ENCODE measurements at regions not wholly inside any gene's neighbourhood (a gene's known extent, or its start where the extent isn't known, plus 50 kb on each side); places are given as distances from the start of the nearest gene placed in this dataset.
"Not testable (repeated sequence)": the region's sequence is repeated elsewhere in the genome, so short reads cannot be mapped to it uniquely, and the experiment has no call there.

DNA sequence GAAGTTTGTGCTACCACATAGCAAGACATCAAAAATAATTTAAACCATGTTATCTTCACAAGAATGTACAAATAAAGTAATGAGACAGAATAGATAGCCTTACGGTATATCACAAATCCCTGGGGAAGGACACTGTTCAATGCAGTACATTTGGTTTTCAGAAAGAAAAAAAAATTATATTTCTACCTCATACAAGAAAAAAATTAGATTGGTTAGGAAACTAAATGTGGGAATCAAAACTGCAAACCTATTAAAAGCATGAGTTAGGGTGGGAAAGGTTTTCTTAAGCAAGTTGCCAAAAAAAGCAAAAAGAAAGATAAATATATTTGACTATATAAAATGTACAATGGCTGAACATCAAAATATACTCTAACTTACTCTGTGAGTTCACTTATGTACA is 201.9 kb upstream of the NREP start:
- ATAC-seq (ENCODE audit: low read depth) = no peak
- H3K27ac ChIP-seq (ENCODE audit: poor library complexity, severe bottlenecking) = no peak overlapping the region

DNA sequence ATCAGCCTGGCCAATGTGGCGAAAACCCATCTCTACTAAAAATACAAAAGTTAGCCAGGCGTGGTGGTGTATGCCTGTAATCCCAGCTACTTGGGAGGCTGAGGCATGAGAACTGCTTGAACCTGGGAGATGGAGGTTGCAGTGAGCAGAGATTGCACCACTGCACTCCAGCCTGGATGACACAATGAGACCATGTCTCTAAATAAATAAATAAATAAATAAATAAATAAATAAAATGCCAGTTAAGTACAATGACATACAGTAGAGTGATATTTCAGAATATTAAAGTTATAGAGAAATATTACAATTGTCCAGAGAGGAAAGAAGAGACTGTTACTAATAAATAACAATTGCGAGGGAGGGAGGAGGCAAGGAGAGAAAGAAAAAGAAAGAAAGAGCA is 199.8 kb upstream of the NREP start:
- not testable (repeated sequence) for ATAC-seq (ENCODE audit: low read depth); DNase-seq (ENCODE audit: low spot score); H3K9me3 ChIP-seq (ENCODE audit: severe bottlenecking); H3K4me3 ChIP-seq (ENCODE audit: severe bottlenecking); H3K27ac ChIP-seq (ENCODE audit: poor library complexity, severe bottlenecking); H3K36me3 ChIP-seq (ENCODE audit: low read depth); H3K27me3 ChIP-seq (ENCODE audit: insufficient read depth, poor library complexity, severe bottlenecking)
- peaks cover 11% of the 10 kb centered on the region for H3K4me1 ChIP-seq (ENCODE audit: insufficient read depth, poor library complexity, severe bottlenecking)

More for the DNA sequence above, 201.9 kb upstream of the NREP start:
- H3K4me1 ChIP-seq (ENCODE audit: insufficient read depth, poor library complexity, severe bottlenecking) = peaks cover 11% of the 10 kb centered on the region
- TF ChIP-seq, protein P1, sequence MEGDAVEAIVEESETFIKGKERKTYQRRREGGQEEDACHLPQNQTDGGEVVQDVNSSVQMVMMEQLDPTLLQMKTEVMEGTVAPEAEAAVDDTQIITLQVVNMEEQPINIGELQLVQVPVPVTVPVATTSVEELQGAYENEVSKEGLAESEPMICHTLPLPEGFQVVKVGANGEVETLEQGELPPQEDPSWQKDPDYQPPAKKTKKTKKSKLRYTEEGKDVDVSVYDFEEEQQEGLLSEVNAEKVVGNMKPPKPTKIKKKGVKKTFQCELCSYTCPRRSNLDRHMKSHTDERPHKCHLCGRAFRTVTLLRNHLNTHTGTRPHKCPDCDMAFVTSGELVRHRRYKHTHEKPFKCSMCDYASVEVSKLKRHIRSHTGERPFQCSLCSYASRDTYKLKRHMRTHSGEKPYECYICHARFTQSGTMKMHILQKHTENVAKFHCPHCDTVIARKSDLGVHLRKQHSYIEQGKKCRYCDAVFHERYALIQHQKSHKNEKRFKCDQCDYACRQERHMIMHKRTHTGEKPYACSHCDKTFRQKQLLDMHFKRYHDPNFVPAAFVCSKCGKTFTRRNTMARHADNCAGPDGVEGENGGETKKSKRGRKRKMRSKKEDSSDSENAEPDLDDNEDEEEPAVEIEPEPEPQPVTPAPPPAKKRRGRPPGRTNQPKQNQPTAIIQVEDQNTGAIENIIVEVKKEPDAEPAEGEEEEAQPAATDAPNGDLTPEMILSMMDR (IDR thresholded peaks at IDR 0.05; ENCODE audit: poor library complexity, severe bottlenecking) = no peak
- no peaks in the 10 kb centered on the region for H3K36me3 ChIP-seq (ENCODE audit: low read depth)
- no peak overlapping the region for H3K4me3 ChIP-seq (ENCODE audit: severe bottlenecking)
- H3K27me3 ChIP-seq (ENCODE audit: insufficient read depth, poor library complexity, severe bottlenecking) = no peaks in the 10 kb centered on the region
- no peaks in the 10 kb centered on the region for H3K9me3 ChIP-seq (ENCODE audit: severe bottlenecking)
- DNase-seq (ENCODE audit: low spot score) = no peak

DNA sequence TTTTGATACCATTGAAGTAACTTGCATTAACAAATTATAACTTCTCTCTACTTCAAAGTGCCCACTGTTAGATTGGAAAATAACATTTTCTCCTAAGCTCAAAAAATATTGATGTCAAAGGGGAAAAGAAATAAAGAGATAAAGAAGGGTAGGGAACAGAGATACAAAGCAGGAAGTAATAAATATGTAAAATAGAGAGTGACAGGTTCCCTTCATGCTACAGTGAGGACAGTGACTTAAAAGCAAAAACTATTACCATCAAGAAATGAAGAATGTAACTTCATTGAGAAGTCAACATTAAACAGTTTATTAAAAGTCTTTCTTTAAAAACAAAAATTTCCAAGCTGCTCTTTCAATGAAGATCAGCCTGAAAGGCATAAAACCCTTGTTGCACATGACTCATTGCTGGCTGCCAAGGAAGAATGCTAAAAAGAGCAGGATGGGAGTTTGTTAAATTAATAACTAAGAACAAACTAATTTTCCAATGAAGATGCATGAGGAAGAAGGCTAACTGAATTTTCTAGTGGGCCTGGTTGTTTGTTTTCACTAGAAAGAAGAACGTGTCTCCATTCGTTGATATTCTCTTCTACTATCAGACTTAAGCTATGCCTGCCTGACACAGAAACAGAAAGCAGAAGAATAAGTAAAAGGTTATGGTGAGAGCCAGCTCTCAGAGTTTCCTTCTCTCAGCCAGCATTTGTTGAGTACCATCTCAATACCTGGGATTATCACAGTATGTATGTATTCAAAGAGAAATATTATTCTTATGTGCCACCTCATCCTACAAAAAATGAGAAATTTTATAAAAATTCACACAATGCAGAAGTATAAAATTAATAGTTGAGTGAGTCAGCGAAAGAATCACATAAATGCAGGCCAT is 197.8 kb upstream of the NREP start:
- no peak for ATAC-seq (ENCODE audit: low read depth)
- no peaks in the 10 kb centered on the region for H3K27me3 ChIP-seq (ENCODE audit: insufficient read depth, poor library complexity, severe bottlenecking)
- no peaks in the 10 kb centered on the region for H3K4me1 ChIP-seq (ENCODE audit: insufficient read depth, poor library complexity, severe bottlenecking)
- DNase-seq (ENCODE audit: low spot score) = no peak
- no peak overlapping the region for H3K27ac ChIP-seq (ENCODE audit: poor library complexity, severe bottlenecking)
- H3K4me3 ChIP-seq (ENCODE audit: severe bottlenecking) = no peak overlapping the region
- TF ChIP-seq, protein P1 (IDR thresholded peaks at IDR 0.05; ENCODE audit: poor library complexity, severe bottlenecking) = no peak
- no peaks in the 10 kb centered on the region for H3K36me3 ChIP-seq (ENCODE audit: low read depth)
- H3K9me3 ChIP-seq (ENCODE audit: severe bottlenecking) = no peaks in the 10 kb centered on the region

DNA sequence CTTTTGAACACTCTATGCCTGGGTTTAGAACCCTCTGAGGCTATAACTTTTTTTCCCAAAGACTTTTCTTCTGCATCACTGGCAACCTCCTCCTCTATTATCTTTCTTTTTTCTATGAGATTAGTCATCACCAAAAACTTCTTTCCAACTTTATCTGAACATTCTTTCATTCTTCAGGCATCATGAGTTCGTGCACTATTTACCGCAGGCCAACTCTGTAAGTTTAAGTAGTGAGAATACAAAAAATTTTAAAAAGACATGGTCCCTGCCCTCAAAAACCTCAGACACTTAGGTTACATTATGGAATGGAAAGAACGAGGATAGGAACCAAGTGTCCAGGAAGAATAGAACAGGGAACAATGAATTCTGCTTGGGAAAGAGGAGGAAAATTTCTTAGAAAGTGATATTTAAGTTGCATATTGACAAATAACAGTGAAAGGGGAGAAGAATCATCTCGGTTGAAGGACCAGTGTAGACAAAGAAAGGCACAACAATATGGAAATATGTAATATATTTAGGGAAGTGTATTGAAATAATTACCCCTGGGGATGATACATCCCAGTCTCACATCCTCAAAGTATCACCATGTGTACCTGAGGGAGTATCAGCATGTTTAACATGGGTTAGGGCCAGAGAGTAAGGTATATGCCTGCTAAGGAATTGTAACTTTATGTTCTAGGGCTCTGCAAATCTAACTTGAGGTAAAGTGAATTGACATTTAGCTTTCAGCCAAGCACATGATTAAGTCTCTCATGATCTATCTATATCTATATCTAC is 196.5 kb upstream of the NREP start:
- no peak overlapping the region for H3K27ac ChIP-seq (ENCODE audit: poor library complexity, severe bottlenecking)
- H3K27me3 ChIP-seq (ENCODE audit: insufficient read depth, poor library complexity, severe bottlenecking) = no peaks in the 10 kb centered on the region
- TF ChIP-seq, protein P1 (IDR thresholded peaks at IDR 0.05; ENCODE audit: poor library complexity, severe bottlenecking) = no peak
- no peak overlapping the region for H3K4me3 ChIP-seq (ENCODE audit: severe bottlenecking)
- peaks cover 5% of the 10 kb centered on the region for H3K4me1 ChIP-seq (ENCODE audit: insufficient read depth, poor library complexity, severe bottlenecking)
- H3K9me3 ChIP-seq (ENCODE audit: severe bottlenecking) = no peaks in the 10 kb centered on the region
- H3K36me3 ChIP-seq (ENCODE audit: low read depth) = no peaks in the 10 kb centered on the region
- no peak for DNase-seq (ENCODE audit: low spot score)
- ATAC-seq (ENCODE audit: low read depth) = no peak

DNA sequence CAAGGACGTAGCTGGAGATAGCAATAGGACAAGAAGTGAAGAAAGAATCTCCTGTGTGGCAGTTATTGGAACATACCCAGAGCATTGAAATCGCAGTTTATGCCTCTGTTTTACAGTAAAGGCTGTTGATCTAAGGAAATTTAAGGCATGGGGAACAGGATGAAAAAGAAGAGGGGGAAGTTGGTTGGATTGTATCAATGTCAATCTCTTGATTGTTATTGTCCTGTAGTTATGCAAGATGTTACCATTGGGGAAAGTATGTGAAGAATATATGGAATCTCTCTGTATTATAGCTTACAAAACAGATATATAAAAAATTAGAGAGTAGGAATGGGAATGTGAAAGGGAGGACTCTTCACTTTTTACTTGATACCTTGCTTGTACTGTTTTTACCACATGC is 195.6 kb upstream of the NREP start:
- ATAC-seq (ENCODE audit: low read depth) = no peak
- no peak overlapping the region for H3K27ac ChIP-seq (ENCODE audit: poor library complexity, severe bottlenecking)
- TF ChIP-seq, protein P1 (IDR thresholded peaks at IDR 0.05; ENCODE audit: poor library complexity, severe bottlenecking) = no peak
- peaks cover 12% of the 10 kb centered on the region for H3K4me1 ChIP-seq (ENCODE audit: insufficient read depth, poor library complexity, severe bottlenecking)
- DNase-seq (ENCODE audit: low spot score) = no peak
- no peaks in the 10 kb centered on the region for H3K27me3 ChIP-seq (ENCODE audit: insufficient read depth, poor library complexity, severe bottlenecking)
- no peaks in the 10 kb centered on the region for H3K9me3 ChIP-seq (ENCODE audit: severe bottlenecking)
- H3K36me3 ChIP-seq (ENCODE audit: low read depth) = no peaks in the 10 kb centered on the region
- no peak overlapping the region for H3K4me3 ChIP-seq (ENCODE audit: severe bottlenecking)
